NCI-H2081 treated with DMSO at 0.1 percent for 48 hours (cell line): ENCODE measurements at regions not wholly inside any gene's neighbourhood (a gene's known extent, or its start where the extent isn't known, plus 50 kb on each side); places are given as distances from the start of the nearest gene placed in this dataset.

Source experiments
- DNase-seq: peaks from one replicate; lab custom pipeline; 2025; lab: John Stamatoyannopoulos, UW

DNA sequence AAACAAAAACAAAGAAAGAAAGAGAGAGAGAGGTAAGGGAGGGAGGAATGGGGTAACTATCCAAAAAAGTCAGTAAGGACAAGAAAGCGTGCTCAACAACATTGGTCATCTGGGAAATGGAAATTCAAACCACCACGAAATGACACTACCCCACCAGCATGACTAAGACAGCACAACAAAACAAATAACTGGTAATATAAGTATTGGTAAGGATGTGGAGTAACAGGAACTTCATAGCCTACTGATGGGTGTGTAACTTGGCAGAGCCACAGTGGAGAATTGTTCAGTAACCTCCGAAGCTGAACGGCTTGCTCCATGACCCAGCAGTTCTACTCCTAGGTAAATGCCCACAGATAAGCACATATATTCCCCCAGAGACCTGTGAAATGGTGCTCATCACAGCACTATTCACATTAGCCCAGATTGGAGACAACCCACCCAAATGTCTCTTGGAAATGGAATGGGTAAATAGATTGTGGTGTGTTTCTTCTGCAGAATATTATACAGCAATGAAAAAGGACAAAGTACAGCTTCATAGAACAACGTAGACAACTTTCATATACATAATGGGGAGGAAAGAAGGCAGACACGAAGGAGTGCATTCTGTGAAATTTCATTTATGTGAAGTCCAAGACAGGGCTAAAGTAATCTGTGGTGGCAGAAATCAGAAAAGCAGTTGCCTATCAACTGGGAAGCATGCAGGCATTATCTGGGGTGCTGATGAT lies 95.5 kb upstream of the ATP6AP2 start:
- DNase-seq, result no peak

DNA sequence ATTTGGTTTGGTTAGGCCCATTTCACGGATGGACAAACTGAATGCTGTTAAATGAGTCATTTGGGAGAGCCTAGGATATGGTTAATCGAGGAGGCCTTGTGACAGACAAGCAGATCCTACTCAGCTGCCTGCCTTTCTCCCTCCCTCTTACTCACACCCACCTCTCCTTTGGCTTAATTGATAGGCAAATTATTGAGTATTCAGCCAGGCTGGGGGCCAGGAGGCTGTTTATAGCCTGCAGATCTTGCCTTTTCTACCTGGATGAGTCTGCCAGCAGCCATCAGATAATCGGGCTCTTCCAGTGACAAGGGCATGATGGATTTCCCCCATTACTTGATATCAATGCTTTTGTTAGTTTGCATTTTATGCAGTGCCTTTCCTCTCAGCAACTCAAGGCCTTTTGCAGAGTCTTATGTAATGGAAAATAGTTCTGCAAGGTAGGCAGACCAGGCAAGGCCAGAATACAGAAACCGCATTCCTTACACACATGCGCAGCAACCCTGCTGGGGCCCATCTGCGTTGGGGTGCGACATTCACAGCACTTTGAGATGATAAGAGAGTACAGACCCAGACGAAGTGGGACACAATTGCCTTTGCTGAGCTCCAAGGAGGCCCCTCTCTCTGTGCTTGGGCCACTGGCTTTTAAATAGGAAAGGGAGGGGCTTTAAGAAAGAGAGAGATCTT lies 96.2 kb upstream of the ATP6AP2 start:
- no peak for DNase-seq

DNA sequence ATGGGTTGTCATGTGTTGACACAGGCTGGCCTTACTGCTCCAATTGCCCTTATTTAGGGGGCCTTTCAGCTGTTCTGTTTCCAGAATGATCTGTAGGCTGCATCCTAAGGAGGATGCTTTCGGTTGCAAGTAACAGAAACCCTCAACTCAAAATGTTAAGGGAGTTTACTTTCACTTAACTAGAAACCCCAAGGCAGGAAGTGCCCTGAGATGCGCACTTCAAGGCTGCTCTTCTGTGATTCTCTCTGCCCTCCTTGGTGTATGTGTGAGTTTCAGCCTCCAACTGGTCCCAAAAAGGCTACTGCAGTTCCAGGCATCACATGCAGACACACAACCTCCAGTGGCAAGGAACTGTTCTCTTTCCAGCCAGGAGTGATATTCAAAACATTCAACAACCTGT lies 97.3 kb upstream of the ATP6AP2 start:
- DNase-seq, result no peak

DNA sequence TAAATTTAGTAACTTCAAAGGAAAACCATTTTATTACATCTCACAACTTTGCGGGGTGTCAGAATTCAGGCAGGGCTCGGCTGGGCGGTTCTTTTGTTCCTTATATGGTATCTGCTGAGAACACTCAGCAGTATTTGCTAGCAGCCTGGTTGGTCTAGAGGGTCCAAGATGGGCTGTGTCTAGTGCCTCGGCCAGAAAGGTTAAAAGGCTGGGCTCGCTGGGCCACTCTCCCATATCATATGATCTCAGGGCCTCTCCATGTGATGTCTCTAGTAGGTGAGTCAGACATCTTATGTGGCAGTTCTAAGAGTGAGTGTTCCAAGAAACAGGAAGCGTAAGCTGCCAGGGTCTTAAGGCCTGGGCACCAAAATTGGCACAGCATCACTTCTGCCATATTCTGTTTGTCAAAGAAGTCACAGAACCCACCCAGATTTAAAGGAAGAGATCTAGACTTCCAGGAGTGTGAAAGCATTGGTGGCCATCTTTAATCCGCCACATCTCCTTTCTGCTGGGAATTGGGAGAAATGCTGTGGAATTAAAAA lies 100.9 kb upstream of the ATP6AP2 start:
- no peak for DNase-seq

DNA sequence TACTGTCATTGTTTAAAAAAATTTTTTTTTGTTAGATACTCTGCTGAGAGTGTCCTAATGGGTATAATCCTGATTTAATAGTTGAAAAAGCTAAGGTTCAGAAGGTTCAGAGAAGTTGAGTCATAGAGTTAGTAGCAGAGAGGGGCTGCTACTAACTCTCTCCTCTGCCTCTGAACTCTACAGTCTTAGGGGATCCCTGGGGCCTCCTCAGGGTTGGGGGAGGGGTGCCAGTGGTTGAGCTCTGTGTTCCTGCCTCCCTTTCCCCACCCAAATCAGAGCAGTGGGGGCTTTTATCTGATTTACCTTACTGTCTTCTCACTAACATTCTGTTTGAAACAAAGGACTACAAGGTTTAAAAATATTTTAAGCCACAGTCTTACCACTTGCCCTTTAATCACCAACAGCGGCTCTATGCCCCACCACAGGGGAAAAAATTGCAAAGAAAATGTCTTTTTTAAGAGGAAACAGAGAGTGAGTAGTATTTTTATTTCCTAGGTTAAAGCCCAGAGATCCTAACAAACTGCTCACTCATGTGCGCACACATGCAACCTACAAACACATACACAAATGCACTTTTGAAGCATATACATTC lies 102.2 kb upstream of the ATP6AP2 start:
- DNase-seq, result no peak

DNA sequence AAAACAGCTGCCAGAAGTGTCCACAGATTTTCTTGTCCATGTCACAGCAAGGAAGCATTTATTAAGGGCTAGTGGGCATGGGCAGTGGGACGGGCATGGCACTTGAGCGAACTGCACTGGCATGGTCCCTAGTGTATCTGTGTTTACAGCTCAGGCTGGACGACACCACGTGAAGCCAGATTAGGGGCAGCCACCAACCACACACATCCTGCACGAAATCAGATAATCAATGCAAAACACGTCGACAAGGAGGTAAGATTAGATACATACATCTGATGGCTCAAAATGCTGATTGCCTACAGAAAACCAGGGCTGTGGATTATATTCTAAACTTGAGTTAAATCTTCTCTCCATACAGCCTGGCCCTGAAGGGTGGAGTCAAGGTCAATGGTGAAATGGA lies 103.8 kb upstream of the ATP6AP2 start:
- no peak for DNase-seq

DNA sequence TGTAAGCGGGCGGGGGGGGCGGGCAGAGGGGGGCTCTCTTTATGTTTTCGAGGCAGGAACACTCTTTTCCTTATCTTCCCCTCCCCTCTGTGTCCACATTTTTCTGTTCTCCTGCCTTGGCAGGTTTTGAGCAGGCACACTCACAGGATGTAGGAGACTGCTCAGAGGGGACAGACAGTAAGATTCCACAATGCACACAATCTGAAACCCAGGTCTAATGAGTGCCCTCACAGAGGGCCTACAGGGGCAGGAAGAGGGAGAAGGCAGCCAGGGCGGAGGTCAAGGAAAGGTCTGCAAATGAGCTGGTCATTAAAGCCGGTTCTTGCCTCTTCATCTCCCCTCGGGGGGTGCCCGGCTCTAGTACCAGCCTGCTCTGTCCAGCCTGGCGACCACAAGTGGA lies 106.1 kb upstream of the ATP6AP2 start:
- DNase-seq, result no peak

DNA sequence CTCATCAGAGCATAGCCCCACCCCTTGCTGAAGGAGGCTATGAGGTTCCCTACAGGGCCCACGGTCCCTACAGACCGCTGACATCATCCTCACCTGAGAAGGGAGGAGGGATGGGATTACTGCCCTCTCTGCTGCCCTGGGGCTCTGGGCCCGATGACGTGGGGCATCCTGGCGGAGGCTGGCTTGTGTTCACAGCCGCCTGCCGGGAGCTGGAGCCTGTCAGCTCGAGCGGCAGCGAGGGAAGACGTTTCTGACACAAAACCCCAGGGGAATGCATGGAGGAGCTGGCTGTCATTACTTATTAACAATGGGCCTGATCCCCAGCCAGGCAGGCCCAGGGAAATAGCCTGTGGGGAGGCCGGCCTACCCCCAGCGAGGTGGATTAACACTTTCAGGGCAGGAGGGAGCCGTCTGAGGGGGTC lies 106.6 kb upstream of the ATP6AP2 start:
- no peak for DNase-seq

DNA sequence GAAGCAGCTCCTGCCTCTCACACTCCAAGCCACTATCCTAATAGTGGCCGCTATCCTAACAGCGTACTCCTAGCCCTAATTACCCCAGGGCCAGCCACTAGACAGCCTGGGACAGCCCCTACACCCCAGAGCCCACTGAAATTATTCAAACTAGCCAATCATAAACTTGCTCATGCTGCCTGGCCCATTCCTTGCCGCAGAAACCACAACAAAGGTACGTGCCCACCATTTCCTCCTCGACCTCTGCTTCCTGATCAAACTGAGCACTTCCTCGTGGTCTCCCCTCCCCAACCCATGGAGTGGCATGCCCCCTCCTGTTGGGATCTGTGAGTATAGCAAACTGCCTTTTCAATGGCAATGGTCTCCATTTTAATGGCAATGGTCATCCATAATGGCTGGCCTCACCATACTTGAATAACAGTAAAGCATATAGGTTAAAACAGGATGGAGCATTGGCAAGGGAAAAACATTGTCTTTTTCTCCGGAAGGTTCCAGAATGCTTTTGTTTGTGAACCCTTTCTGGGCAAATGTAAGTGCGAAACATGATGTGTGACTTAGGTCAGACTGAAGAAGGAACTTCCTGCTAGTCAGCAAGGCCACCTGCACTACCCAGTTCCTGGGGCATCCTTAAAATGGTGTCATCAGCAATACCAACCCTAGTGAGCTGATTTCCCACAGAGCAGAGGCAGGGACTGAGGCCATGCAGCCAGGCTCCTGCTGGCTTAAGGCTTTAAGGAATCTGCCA lies 107.1 kb upstream of the ATP6AP2 start:
- no peak for DNase-seq

DNA sequence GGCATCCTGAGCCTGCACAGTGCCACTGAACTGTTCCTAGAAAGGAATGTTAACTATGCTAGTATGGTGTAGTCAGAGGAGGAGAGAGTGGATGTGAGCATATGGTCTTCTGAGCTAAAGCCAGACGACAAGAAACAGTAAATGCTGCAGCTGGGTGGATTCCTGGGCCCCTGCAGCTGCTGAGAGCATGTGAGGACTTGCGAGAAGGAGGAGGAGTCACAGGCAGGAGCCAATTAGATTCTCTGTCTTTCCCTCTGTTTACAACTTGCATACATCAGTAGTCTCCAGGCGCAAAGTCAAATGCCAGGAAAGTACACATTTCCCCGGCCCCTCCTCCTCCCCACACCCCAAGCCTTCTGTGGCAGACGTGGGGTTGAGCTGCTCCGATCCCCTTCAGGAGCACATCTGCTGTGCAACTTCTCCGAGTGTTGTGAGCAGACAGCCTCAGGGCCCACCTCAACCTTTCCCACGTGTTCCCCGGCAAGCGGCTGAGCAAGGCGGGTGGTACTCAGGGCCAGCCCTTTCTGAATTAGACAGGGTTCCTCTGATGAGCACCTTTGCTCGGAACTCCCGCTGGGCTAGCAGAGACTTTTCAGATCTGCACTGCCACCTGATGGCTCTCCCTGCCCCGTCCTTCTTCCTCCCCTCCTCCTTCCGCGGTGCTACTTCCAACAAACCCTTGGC lies 108.7 kb upstream of the ATP6AP2 start:
- DNase-seq, result no peak

DNA sequence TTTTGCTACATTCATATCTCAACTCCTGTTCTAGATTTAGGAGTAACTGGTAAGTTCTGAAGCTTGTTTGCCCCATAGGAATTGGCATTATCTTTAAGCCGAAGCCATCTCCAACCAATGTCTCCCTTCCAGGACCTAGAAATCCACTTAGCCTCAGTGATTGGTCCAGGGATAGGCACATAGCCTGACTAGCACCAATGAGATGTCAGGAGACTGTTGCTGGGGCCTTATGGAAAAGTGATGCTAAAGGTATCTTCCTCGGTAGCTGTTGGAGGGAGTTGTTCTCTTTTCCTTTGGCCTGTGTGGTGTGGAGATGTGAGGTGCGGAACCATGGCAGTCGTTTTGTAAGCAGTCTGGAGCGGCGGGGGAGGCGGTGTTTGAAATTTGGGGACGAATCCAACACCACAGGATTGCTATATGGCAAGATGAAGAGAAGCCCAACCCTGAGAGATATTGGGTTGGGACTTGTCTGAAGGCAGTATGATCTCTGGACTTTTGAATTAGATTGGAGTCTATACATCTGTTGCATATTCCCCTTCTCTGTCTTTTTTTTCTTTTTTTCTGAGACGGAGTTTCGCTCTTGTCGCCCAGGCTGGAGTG lies 109.8 kb upstream of the ATP6AP2 start:
- DNase-seq, result no peak

DNA sequence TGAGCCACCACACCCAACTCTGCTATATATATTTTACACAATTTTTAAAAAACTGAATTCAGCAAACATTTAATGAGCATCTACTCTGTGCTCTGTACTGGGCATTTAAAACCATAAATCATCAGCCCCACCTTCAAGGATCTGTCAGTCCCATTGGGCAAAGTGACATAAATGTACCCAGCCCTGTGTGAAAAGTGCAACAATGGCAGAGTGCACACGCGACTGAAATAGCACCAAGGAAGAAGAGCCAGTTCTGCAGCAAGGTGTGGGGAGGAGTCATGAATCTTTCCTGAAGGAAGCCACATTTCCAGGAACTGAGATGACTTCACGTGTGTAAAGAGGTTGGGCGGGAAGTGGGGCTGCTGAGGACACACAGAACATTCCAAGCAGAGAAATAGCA lies 111.5 kb upstream of the ATP6AP2 start:
- DNase-seq, result no peak

DNA sequence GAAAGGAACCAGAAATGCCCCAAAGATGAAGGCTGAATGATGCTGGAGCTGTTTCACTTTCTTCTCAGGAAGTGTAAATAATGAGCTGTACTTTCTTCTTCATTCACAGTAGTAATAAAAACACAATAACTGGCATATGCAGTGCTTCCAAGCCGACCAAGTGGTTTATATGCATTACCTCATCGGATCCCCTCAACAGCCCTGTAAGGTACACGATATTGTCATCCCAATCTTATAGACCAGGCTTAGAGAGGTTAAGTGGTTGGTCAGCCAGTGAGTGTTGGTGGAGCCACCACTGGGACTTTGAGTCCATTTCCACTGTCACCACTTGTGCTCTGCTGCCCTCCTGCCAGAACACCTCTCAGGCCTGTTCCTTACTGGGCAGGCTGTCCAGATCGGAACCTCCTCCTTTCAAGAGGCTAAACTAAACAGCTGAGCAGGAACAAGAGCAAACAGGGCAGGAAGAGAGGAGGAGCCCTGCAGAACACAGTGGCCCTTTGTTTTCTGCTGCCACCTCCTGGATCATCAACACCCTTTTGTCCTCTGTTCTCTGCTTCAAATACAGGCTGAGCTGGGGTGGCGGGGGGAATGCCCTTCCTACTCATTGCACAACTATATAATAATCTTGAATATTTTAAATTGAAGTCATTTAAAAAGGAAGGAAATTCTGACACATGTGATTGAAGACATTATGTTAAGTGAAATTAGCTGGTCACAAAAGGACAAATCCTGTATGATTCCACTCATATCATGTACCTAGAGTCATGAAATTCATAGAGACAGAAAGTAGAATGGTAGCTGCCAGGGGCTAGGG lies 112.5 kb upstream of the ATP6AP2 start:
- peak; percentile 10 for DNase-seq

DNA sequence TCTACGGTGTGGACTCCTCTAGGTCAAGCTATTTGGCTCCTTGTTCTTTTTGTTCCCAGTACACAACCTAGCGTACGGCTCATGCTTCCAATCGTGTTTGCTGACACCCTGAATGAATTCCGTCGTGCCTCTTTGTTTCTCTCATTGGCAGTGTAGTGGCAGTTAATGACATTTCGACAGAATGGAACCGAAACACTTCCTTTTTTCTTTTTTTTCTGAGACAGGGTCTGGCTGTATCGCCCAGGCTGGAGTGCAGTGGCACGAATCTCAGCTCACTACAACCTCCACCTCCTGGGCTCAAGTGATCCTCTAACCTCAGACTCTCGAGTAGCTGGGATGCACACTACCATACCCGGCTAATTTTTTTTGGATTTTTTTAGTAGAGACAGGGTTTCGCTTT lies 113.3 kb upstream of the ATP6AP2 start:
- no peak for DNase-seq

DNA sequence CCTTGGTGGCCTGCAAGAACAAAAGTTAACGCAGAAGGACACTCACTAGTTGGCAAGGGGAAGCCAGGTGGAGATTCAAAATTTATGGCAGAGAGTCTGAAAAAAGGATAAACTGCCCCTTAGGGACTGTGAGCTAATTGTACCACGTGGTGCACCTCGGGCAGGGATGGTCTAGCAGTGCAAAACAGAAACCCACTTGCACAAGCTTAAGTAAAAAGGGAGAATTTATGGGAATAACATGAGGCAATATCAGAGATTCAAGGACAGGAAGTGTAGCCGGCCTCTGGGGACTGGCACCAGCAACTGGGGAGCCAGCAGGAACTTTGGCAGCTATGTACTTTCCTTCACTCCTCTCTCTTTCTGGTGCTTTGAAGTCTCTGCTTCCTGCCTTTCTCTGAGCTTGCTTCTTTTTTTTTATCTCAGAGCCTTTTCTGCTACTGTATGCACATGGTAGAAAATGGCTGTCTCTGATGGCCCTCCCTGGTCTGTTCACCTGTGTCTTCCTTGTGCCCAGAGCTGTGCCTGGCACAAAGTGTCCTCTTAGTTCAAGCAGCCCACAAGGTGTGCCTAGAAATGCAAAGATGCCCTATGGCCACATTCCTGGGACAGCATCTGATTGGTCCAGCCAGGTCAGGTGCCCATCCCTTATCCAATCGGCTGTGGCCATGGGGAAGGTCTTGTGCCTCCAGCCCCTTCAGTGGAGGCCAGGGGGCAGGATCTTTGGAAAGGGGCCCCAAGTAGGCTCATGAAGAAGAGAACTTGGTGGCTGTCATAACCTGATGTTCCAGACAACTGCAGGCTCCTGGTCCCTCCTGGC lies 114.8 kb upstream of the ATP6AP2 start:
- no peak for DNase-seq

DNA sequence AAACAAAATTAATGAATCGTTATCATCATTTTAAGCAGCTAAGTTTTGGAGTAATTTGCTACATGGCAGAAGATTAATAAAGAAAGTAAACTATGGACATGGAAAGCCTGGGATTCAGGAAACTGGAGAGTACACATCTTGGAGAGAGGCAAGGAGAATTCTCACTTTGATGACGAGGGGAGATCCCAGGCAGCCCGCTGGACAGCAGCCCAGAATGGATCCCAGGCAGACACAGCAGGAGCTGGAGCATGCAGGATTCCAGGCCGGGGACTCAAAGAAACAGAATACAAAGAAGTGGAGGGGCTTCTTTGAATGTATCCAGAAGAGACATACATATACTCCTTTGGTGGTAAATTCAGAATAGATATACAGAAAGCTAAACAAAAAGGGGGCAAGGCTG lies 118.0 kb upstream of the ATP6AP2 start:
- DNase-seq, result no peak

DNA sequence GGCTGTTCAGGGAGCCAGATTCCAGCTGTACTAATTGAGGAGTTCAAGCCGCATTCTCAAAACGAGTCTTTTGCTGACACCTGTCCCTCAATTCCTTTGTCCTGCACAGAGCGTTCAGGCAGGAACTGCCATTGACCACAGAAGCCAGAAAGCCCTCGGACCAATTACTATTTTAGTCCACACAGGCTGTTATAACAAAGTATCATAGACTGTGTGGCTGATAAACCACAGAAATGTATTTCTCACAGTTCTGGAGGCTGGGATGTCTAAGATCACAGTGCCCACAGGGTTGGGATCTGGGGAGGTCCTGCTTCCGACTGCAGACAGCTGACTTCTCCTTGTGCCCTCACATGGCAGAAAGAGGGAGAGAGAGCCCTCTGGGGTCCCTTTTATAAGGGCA lies 119.8 kb upstream of the ATP6AP2 start:
- DNase-seq, result no peak

DNA sequence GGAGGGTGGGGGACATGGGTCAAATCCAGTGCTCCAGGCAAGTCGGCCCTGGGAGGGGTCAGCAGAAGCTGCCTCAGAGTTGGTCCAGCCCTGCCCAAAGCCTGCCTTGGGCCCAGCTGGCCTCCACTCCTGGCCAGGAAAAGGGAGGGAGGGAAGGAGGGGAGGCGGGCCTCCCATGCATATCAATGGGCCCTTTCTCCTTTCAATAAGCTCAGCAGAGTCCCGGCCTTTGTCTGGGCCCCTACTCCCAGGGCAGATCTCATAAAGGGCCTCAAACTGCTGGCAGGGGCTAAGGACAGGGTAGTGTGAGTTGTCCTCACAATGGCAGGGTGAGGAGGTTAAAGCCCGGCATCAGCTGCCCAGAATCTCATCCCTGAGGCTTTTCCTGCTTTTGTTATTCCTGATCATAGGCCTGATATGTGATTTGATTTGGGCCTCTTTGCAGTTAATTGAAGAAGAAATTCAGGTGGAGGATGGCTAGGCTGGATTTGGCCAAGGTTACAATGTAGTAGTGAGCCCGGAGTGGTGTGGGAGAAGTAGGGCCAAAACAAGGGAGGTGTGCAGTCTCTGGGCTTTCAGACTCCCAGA lies 121.1 kb upstream of the ATP6AP2 start:
- no peak for DNase-seq

DNA sequence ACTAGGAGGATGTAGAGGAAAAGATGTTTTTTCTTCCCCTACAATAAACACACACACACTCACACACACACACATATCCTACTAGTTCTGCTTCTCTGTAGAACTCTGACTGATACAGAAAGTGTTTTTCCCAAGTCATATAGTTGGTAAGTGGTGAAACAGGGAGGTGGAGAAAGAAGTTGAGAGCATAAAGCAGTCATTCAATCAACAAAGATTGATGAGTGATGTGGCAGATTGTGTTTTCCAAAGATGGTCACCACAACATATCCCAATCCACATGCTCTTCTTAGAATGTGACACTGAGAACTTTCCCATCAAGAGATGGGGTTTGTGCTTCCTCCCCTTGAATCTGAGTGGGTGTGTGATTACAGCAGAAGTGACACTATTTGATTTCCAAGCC lies 123.4 kb upstream of the ATP6AP2 start:
- DNase-seq, result no peak
